H1 (cell line): ENCODE measurements at regions not wholly inside any gene's neighbourhood (a gene's known extent, or its start where the extent isn't known, plus 50 kb on each side); places are given as distances from the start of the nearest gene placed in this dataset.

Experiments used
- CTCF ChIA-PET: fragments of 300-600 bp; sonication (Branson Sonifier 250); formaldehyde crosslinking; loops from one replicate; lab custom pipeline; 2021; ENCODE audit not compliant: partially characterized antibody; lab: Charles Lee
- POLR2A ChIA-PET: fragments of 300-600 bp; sonication (Branson Sonifier 250); formaldehyde crosslinking; loops from one replicate; lab custom pipeline; 2021; ENCODE audit warnings: inconsistent platforms; ENCODE audit not compliant: partially characterized antibody; lab: Charles Lee
- DNase-seq, 2 experiments: peaks; one replicate each; pipeline versions ENCODE4 v3.0.0 to v3.0.0-alpha.2; 2010 to 2022; ENCODE audit warnings: low spot score in 2 of 2, low read depth in 1 of 2, mixed read lengths in 1 of 2
- FAIRE-seq: peaks from 2 replicates; lab custom pipeline; 2011; peaks lifted over from hg19 to GRCh38; lab: Jason Lieb, UNC
- H2AFZ ChIP-seq: 2 replicates; pipeline ENCODE4 v1.8.1; 2012; ENCODE audit warnings: low read length, inconsistent platforms
- H2AK5ac ChIP-seq: 2 replicates; pipeline ENCODE4 v1.6.1; 2013; ENCODE audit warnings: low read depth, low read length
- H2BK120ac ChIP-seq: replicated peaks from 2 replicates; pipeline ENCODE3; 2013; ENCODE audit warnings: low read depth, low read length, inconsistent platforms
- H2BK12ac ChIP-seq: 2 replicates; pipeline ENCODE4 v1.6.1; 2013; ENCODE audit warnings: low read depth, low read length
- H2BK15ac ChIP-seq: 2 replicates; pipeline ENCODE4 v1.6.1; 2013; ENCODE audit warnings: low read length
- H2BK20ac ChIP-seq: 2 replicates; pipeline ENCODE4 v1.6.1; 2013; ENCODE audit warnings: low read length
- H2BK5ac ChIP-seq: 2 replicates; pipeline ENCODE4 v1.6.1; 2013; ENCODE audit warnings: low read depth, low read length
- H3K14ac ChIP-seq: 2 replicates; pipeline ENCODE4 v1.6.1; 2013; ENCODE audit warnings: inconsistent platforms; ENCODE audit not compliant: insufficient read length
- H3K18ac ChIP-seq: 2 replicates; pipeline ENCODE4 v1.6.1; 2013; ENCODE audit warnings: low read length; ENCODE audit errors: extremely low read depth
- H3K23ac ChIP-seq: 2 replicates; pipeline ENCODE4 v1.6.1; 2013; ENCODE audit warnings: inconsistent platforms; ENCODE audit not compliant: insufficient read length
- H3K23me2 ChIP-seq: 2 replicates; pipeline ENCODE4 v1.6.1; 2013; ENCODE audit warnings: low read depth, low read length
- H3K27ac ChIP-seq: 2 replicates; pipeline ENCODE4 v1.6.1; 2011; ENCODE audit warnings: low read depth, low read length, inconsistent platforms
- H3K27me3 ChIP-seq, 4 experiments: replicated peaks in 1 of 4; 1 replicate in 1 of 4; 2 replicates in 3 of 4; pipeline versions ENCODE4 v1.6.1 to v1.8.1; 2011 to 2013; ENCODE audit warnings: low read length in 3 of 4, mild to moderate bottlenecking in 3 of 4, inconsistent platforms in 2 of 4, mixed read lengths in 2 of 4, moderate library complexity in 1 of 4; ENCODE audit not compliant: control insufficient read depth in 3 of 4, insufficient read depth in 3 of 4; ENCODE audit errors: extremely low read depth in 1 of 4
- H3K36me3 ChIP-seq, 4 experiments: 2 replicates each; pipeline versions ENCODE4 v1.6.1 to v1.8.1; 2011 to 2013; ENCODE audit warnings: mild to moderate bottlenecking in 4 of 4, low read length in 3 of 4, moderate library complexity in 2 of 4, control low read depth in 1 of 4, inconsistent platforms in 1 of 4; ENCODE audit not compliant: insufficient read depth in 4 of 4, control insufficient read depth in 2 of 4
- H3K4ac ChIP-seq: replicated peaks from 2 replicates; pipeline ENCODE3; 2013; ENCODE audit warnings: low read length, low read depth, mixed read lengths, inconsistent platforms; ENCODE audit not compliant: insufficient read length
- H3K4me1 ChIP-seq, 4 experiments: replicated peaks in 1 of 4; 1 replicate in 1 of 4; 2 replicates in 3 of 4; pipeline versions ENCODE4 v1.6.1 to v1.8.1; 2011 to 2013; ENCODE audit warnings: low read length in 3 of 4, inconsistent platforms in 2 of 4, mixed read lengths in 1 of 4; ENCODE audit not compliant: insufficient read depth in 4 of 4, control insufficient read depth in 3 of 4
- H3K4me2 ChIP-seq, 2 experiments: 2 replicates each; pipeline versions ENCODE4 v1.6.1 to v1.8.1; 2011 to 2013; ENCODE audit warnings: low read depth in 2 of 2, low read length in 2 of 2, control low read depth in 1 of 2, inconsistent platforms in 1 of 2, mild to moderate bottlenecking in 1 of 2; ENCODE audit not compliant: insufficient read depth in 1 of 2
- H3K4me3 ChIP-seq, 4 experiments: fragments of 200-600, 300-600 bp in 1 of 4; sonication (generic), shearing (Covaris generic), sonication (Bioruptor Twin) in 1 of 4; 2 replicates each; pipeline versions ENCODE4 v1.5.1 to v1.8.1; 2011 to 2016; ENCODE audit warnings: low read length in 4 of 4, low read depth in 3 of 4, control low read depth in 2 of 4, inconsistent platforms in 2 of 4, mild to moderate bottlenecking in 2 of 4, mixed read lengths in 1 of 4, moderate library complexity in 1 of 4; ENCODE audit not compliant: insufficient read depth in 2 of 4; ENCODE audit errors: extremely low read depth in 1 of 4
- H3K56ac ChIP-seq: replicated peaks from 2 replicates; pipeline ENCODE3; 2013; ENCODE audit warnings: low read depth, mild to moderate bottlenecking, mixed read lengths, low read length, inconsistent platforms; ENCODE audit not compliant: insufficient read length
- H3K79me1 ChIP-seq: 2 replicates; pipeline ENCODE4 v1.6.1; 2013; ENCODE audit warnings: low read depth, low read length, control low read depth
- H3K79me2 ChIP-seq, 2 experiments: 2 replicates each; pipeline versions ENCODE4 v1.6.1 to v1.8.1; 2012 to 2013; ENCODE audit warnings: low read length in 2 of 2, mild to moderate bottlenecking in 2 of 2, inconsistent platforms in 1 of 2; ENCODE audit not compliant: insufficient read depth in 2 of 2, control insufficient read depth in 1 of 2
- H3K9ac ChIP-seq, 4 experiments: replicated peaks in 1 of 4; 1 replicate in 1 of 4; 2 replicates in 3 of 4; pipeline versions ENCODE4 v1.6.1 to v1.8.1; 2011 to 2013; ENCODE audit warnings: low read depth in 3 of 4, low read length in 3 of 4, control low read depth in 2 of 4, mild to moderate bottlenecking in 2 of 4, moderate library complexity in 2 of 4, inconsistent platforms in 1 of 4; ENCODE audit errors: extremely low read depth in 1 of 4
- H3K9me3 ChIP-seq, 2 experiments: 2 replicates each; pipeline versions ENCODE4 v1.6.1 to v1.8.1; 2012 to 2013; ENCODE audit warnings: mild to moderate bottlenecking in 2 of 2, moderate library complexity in 2 of 2, control low read depth in 1 of 2, inconsistent platforms in 1 of 2, low read depth in 1 of 2, low read length in 1 of 2, mixed read lengths in 1 of 2; ENCODE audit not compliant: insufficient read depth in 2 of 2
- H4K20me1 ChIP-seq, 2 experiments: replicated peaks in 1 of 2; 2 replicates each; pipeline versions ENCODE3 to v1.8.1; 2011 to 2013; ENCODE audit warnings: inconsistent platforms in 2 of 2, low read length in 2 of 2, mild to moderate bottlenecking in 1 of 2; ENCODE audit not compliant: insufficient read depth in 2 of 2, control insufficient read depth in 1 of 2
- H4K5ac ChIP-seq: 2 replicates; pipeline ENCODE4 v1.6.1; 2013; ENCODE audit warnings: low read length, low read depth, mixed read lengths, inconsistent platforms; ENCODE audit not compliant: insufficient read length
- H4K8ac ChIP-seq: 2 replicates; pipeline ENCODE4 v1.8.0; 2013; ENCODE audit warnings: mild to moderate bottlenecking, moderate library complexity, low read length, inconsistent platforms; ENCODE audit not compliant: insufficient read depth; ENCODE audit errors: extremely low read depth
- H4K91ac ChIP-seq: replicated peaks from 2 replicates; pipeline ENCODE3; 2013; ENCODE audit warnings: low read length, mixed read lengths, inconsistent platforms; ENCODE audit not compliant: insufficient read length
- TCF12 ChIP-seq: IDR thresholded peaks from 2 replicates; pipeline ENCODE4 v1.6.1; 2011; ENCODE audit warnings: low read depth, mild to moderate bottlenecking, low read length
- WGBS, 2 experiments: shearing (Covaris generic) in 1 of 2; methylation state at CpG; one replicate each; pipeline versions ENCODE4 v1.1.6 to v1.1.7; 2013 to 2015; ENCODE audit warnings: low lambda C conversion rate in 2 of 2, mixed read lengths in 2 of 2, inconsistent platforms in 1 of 2, low coverage in 1 of 2, missing lambda C conversion rate in 1 of 2; ENCODE audit not compliant: insufficient replicate concordance in 2 of 2, insufficient coverage in 1 of 2, insufficient read length in 1 of 2; ENCODE audit errors: extremely low coverage in 1 of 2, missing lambda C conversion rate in 1 of 2; 5-methylcytosine and 5-hydroxymethylcytosine counted together

- no peaks in the 10 kb centered on the region for H3K9me3 ChIP-seq
- no peak overlapping the region for H3K4me2 ChIP-seq
- H2BK5ac ChIP-seq, result no peak overlapping the region
- H2BK12ac ChIP-seq, result no peak overlapping the region
- FAIRE-seq (no peak), DNase-seq (no peak)
- H3K4me1 ChIP-seq, result peaks cover 2 to 9% (median 7%) of the 10 kb centered on the region in 4 experiments; a peak in 4 of 7 replicates
- WGBS, 2 experiments, result 81% methylated on average over 5 of the region's 5 CpGs; no CpG with 5 or more reads in 1 of the 2 experiments
- no peaks in the 10 kb centered on the region for H3K79me2 ChIP-seq
- no peak overlapping the region for H4K8ac ChIP-seq
- H2BK20ac ChIP-seq, result no peak overlapping the region
- no peak overlapping the region for H3K18ac ChIP-seq
- no peaks in the 10 kb centered on the region; the same call in 1 of the 2 replicates for H3K23me2 ChIP-seq
- no peak overlapping the region for H4K5ac ChIP-seq
- no peak overlapping the region for H2AK5ac ChIP-seq
- H3K27ac ChIP-seq, result no peak overlapping the region
- H2BK120ac ChIP-seq, result no peak overlapping the region
- no peak overlapping the region for H3K4me3 ChIP-seq
- H3K36me3 ChIP-seq, result no peaks in the 10 kb centered on the region
- no peak overlapping the region for H3K23ac ChIP-seq
- no peak overlapping the region for H3K9ac ChIP-seq
- ChIA-PET CTCF (interaction anchor here (0.6 to 2.4 kb wide), 7 partner anchors 8 to 156 kb away, joined by 3 to 8 read pairs (median 3); no protein-coding TSS in a partner anchor), POLR2A (no interaction called here)
- no peak overlapping the region for H2BK15ac ChIP-seq
- H3K27me3 ChIP-seq, result no peaks in the 10 kb centered on the region
- H3K79me1 ChIP-seq, result no peaks in the 10 kb centered on the region
- H3K14ac ChIP-seq, result no peak overlapping the region
- no peak overlapping the region for H4K91ac ChIP-seq
- no peak overlapping the region for H3K4ac ChIP-seq
- no peak overlapping the region for H2AFZ ChIP-seq
- no peak overlapping the region for H3K56ac ChIP-seq
- no peaks in the 10 kb centered on the region for H4K20me1 ChIP-seq
- TF ChIP-seq TCF12, result no peak
Measured at GRCh38 chr2:176678571-176678970, 409.3 kb downstream of the MTX2 start.
